Sigmoid colon (tissue), 3 donors: ENCODE measurements at regions not wholly inside any gene's neighbourhood (a gene's known extent, or its start where the extent isn't known, plus 50 kb on each side); places are given as distances from the start of the nearest gene placed in this dataset.

Experiments
- POLR2A ChIP-seq, 2 donors: fragments of 450-650 bp; IDR thresholded peaks; one replicate each; pipeline ENCODE4 v1.6.1; 2016; ENCODE audit warnings: antibody characterized with exemption in 2 of 2, mild to moderate bottlenecking in 2 of 2, moderate library complexity in 2 of 2
- TF ChIP-seq, protein P1 (sequence below), 4 experiments: fragments of 450-650 bp in 3 of 4; fragments of 200-600 bp in 1 of 4; IDR thresholded peaks; one replicate each; pipeline ENCODE4 v1.5.1; 2016 to 2019; ENCODE audit warnings: antibody characterized with exemption in 4 of 4, mild to moderate bottlenecking in 3 of 4, moderate library complexity in 2 of 4

GRCh38 chr14:35220027-35220676 is 72.0 kb upstream of the PSMA6 start:
- TF ChIP-seq POLR2A (IDR thresholded peaks at IDR 0.05), result no peak
- TF ChIP-seq, protein P1, sequence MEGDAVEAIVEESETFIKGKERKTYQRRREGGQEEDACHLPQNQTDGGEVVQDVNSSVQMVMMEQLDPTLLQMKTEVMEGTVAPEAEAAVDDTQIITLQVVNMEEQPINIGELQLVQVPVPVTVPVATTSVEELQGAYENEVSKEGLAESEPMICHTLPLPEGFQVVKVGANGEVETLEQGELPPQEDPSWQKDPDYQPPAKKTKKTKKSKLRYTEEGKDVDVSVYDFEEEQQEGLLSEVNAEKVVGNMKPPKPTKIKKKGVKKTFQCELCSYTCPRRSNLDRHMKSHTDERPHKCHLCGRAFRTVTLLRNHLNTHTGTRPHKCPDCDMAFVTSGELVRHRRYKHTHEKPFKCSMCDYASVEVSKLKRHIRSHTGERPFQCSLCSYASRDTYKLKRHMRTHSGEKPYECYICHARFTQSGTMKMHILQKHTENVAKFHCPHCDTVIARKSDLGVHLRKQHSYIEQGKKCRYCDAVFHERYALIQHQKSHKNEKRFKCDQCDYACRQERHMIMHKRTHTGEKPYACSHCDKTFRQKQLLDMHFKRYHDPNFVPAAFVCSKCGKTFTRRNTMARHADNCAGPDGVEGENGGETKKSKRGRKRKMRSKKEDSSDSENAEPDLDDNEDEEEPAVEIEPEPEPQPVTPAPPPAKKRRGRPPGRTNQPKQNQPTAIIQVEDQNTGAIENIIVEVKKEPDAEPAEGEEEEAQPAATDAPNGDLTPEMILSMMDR (IDR thresholded peaks at IDR 0.05), result no peak
